NCI-H524 (cell line): ENCODE measurements at regions not wholly inside any gene's neighbourhood (a gene's known extent, or its start where the extent isn't known, plus 50 kb on each side); places are given as distances from the start of the nearest gene placed in this dataset.

Experiments used
- DNase-seq, 2 experiments: peaks; one replicate each; lab custom pipeline; 2025; lab: John Stamatoyannopoulos, UW

DNA sequence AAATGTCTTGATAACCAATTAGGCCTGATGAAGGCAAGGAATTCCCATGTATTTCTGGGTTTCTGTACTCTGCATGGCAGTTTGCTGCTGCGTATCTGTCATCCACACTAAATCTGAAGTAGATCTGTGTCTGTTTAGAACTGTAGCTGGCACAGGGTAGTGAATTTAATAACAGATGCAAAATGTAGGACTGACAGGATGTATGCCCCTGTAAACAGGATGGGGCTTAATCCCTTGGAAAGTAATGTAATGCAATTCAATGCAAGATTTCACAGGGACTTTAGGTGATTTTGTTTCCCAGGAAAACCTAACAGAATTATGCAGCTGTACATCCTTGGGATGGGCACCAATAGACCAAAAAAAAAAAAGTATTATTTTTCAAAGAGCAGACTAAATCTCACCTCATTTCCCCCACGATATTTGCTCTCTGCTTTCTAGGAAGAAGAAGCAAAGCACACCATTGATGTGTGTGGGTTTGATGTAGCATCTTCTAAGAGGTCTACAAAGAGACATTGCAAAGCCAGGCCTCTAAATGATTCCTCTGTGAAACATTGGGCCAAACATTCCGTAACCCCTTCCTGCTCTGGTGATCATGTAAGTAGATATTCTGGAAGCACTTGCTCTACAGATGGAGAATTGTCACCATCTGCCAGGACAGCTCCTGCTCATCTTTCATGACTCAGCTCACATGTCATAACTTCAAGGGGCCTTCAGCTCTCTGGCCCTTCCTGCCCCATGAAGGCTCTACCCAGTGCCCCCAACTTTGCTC is 464.3 kb upstream of the RGMA start:
- DNase-seq = peak; percentile 21 to 48

- DNase-seq = peak in 1 of 2 experiments; percentile 29
Measured at GRCh38 chr15:93543093-93543492, 454.1 kb upstream of the RGMA start.

GRCh38 chr15:93527374-93528050 is 438.5 kb upstream of the RGMA start:
- DNase-seq = no peak

GRCh38 chr15:93524432-93524831 is 435.4 kb upstream of the RGMA start:
- no peak for DNase-seq

GRCh38 chr15:93523481-93523880 is 434.5 kb upstream of the RGMA start:
- no peak for DNase-seq

DNA sequence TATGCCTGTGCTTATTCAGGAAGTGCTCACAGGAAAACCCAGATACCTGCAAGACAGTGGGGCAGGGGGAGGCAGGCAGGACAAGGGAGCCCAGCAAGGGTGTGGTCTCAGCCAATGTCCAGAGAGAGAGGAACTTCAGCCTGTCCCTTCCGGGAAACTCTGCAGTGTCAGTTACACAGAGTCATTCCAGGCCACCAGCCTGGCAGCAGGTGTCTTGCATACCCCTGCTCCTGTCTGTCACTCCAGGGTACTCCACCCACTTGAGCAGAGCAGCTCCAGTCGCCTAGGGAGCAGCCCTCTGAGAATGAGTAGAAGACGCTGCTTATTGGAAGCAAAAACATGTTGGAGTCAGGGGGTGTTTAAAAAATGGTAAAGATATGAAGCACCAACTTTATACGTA is 431.2 kb upstream of the RGMA start:
- DNase-seq = peak in 1 of 2 experiments; percentile 51

DNA sequence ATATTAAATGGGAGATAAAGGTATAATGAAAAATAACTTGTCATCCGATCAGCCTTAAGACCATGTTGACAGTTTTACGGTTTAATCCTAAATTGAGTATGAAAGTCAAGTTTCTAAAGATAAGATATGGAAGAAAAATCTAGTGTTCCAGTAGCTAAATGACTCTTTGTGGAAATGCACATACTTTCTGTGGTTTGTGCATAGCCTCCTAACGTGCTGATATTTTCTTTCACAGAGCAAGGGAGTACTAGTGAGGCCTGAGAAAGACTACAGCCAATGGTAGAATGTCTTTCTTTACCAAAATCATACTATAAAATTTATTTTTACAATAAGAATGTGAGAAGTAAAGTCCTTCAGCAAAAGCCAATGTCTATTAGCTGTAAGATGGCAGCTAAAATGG is 430.6 kb upstream of the RGMA start:
- no peak for DNase-seq

DNA sequence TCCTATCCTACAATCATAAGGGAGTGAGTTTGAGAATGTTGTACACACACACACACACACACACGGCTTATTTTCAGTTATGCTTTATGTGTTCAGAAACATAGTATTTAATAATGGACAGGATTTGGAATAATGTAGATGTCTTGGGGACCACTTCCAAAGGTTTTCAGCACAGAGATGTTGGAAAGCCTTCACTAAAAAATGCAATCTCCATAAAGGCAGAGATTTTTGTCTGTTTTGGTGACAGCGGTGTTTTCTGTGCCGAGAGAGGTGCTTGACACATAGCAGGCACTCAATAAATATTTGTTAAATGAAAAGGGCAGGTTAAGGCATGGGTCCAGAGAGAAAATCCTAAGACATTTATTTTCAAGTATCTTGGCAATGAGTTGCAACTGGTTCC is 428.2 kb upstream of the RGMA start:
- DNase-seq = no peak

DNA sequence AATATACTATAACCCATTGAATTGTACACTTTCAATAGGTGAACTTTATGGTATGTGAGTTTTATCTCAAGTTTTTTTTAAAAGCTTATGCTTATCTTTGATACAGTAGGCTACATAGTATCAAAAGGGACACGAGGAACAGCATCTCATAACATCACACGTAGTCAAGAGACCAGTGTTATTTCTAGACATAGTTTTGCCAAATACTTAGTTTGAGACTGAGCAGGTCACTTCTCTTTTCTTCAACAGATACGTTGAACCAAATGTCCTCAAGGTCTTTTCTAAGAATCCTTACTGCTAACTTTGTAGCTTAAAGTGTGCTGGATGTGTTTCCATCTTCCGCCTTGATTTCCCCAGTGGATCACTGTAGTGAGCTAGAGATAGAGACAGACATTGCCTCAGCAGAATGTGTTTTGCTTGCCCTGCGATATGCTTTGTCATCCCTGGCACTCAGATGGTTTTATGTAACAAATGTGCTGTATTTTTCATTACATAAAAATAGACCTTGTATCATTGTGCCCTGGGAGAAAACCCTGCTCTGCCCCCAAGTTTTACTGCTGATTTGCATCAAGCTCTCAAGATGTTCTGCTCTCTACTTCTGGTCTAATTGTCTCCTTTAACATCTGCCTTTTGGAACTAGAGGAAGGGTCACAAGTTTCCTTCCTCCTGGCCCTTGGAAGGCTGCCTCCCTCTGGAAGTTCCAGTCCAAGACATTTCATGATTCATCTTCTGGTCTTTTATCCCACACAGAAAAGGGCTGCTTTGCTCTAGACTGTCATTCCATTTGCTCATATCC is 426.4 kb upstream of the RGMA start:
- DNase-seq = no peak

GRCh38 chr15:93506646-93507045 is 417.6 kb upstream of the RGMA start:
- DNase-seq = peak in 1 of 2 experiments; percentile 20

DNA sequence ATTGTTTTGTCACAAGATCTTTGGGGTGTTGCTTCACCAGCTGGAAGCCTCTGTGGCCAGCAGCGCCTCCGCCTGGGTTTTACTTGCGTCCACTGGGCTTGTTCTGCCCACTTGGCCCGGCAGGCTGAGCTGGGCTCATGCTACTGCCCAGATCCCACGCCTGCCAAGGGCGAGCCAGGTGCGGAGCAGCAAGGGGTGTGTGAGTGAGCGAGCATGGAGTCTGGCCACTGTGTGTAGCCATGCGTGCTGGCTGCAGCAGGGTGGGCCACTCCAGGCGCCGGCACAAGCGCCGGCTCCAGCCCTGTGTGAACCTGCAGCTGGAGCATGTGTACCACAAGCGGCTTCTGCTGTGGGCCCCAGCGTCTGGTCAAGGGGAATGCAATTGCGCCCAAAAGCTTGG is 416.5 kb upstream of the RGMA start:
- no peak for DNase-seq

DNA sequence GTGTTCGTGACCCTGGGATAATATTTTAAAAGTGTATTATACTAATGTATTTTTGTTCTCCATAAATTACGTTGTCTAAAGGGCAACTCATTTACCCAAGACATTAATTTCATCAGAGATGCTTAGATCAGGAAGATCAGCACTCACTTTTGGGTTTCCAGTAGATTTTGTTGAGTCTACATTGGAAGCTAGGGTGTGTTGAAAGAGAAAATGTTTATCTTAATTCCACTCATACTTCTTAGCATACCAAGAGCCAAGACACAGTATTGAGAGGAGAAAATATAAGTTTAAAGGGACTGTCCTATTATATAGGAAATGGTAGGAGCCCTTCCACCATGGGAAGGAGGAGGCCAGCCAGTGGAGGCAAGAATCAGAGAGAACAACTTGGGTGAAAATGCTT is 412.9 kb upstream of the RGMA start:
- DNase-seq = no peak

- DNase-seq = no peak
Measured at GRCh38 chr15:93500155-93500554, 411.1 kb upstream of the RGMA start.

DNA sequence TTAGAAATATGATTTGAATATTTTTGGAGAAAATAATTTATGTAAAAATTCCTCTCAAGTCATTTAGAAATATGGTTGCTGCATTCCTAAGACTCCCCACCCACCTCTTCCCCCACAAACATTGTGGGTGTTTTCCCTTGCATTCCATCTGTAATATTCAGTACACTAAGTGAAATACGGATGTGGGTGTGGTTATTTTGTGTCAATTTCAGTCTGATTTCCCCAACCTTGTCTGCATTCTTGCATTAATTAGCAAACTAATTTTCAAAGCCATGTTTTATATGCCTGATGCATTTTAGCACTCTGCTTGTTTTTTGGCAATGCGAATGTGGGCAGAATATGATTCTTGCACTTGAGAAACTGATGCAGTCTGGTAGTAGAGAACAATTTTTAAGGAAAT is 408.3 kb upstream of the RGMA start:
- DNase-seq = no peak

DNA sequence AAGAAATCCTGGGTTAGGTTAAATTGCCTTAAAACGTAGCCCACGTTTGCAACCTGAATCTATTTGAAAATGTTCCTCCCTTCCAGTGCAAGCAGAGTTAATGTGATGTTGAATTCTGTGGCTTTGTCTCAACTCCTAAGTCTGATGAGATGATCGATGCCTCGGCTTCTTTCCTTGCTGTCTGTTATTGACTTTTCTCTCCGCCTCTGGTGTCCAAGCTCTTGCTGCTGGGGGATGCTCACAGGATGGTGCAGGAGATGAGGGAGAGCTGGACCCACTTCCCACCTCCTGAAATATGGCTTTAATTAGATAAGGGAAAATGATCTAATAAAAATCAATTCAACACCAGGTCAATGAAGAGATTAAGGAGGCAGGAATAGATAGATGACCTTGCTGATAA is 407.9 kb upstream of the RGMA start:
- DNase-seq = no peak

GRCh38 chr15:93495799-93496637 is 407.0 kb upstream of the RGMA start:
- no peak for DNase-seq

- no peak for DNase-seq
Measured at GRCh38 chr15:93493172-93493571, 404.2 kb upstream of the RGMA start.

DNA sequence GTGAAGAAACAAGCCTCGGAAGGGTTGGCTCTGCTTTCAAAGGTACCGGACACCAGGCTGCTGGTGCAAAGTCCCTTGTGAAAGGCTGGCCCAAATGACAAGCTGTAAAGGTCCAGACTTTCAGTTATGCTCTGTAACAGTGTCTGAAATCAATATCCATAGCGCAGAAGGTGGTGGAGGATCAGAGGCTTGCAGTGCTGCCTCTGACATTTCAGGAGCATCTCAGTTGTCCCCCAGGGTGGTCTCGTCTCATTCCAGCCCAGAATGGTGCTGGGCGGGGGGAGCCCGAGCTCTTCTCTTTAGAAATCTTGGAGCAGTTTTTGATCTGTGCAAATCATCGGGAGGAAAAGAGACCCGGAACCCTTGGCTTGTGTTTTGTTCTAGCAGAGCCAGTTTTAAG is 402.3 kb upstream of the RGMA start:
- no peak for DNase-seq

DNA sequence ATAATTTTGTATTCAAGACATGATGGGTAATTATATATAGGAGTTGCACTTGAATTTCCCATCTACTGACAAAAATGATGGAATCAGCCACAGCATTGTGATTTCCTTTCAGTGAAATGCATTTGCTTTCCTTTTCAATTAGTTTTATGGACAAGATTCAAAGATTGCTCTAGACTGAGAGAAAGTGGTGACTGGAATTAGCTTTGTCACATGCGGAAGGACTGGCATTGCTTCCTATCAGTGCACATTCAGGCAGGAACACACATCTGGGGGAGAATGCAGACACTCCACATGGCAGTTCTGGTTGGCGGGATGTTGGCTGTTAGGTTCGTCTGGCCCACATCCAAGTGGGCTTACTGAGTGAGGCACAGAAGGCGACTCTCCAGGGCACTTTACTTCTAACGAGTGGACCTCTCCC is 399.3 kb upstream of the RGMA start:
- DNase-seq = peak in 1 of 2 experiments; percentile 19

DNA sequence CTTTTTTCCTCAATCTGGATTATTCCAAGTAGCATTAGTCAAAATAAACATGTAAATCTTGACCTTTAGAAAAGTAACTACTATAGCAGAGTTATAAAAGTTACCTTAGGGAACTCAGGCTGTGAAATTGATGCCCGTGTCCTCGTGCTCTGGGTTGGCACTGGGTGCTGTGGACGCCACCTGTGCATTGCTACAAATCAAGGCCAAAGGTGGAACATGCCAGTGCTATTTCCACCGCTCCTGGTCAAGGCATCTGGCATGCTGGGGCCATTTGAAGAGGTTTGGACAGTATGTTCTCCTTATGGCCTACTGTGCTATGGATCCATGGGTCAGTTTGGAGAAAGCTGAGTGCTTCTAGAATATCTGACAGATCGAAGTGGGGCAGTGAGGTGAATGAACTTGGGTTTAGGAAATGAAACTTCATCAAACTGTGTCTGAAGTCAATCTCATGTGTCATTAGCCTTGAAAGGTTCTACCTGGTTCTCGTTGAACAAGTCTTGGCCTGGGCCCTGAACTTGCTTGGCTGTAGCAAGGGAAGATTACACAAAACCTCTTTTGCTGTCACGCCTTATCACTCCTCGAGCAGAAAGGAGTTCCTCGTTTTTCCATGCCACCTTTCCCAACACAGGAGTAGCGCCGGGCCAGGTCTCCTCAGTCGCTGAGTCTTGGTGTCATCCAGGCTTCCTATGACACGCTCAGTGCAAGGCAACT is 397.6 kb upstream of the RGMA start:
- DNase-seq = no peak
